IMR-90 (cell line): ENCODE measurements at regions not wholly inside any gene's neighbourhood (a gene's known extent, or its start where the extent isn't known, plus 50 kb on each side); places are given as distances from the start of the nearest gene placed in this dataset.

Source experiments
- ATAC-seq: fragments of 200-7000 bp; cut with Tn5 transposase; 2 replicates; pipeline ENCODE4 v1.9.1; 2020; ENCODE audit warnings: low read depth, mild to moderate bottlenecking, moderate library complexity
- BruUV-seq: library from RNA; stranded (reverse); fragments of 400-500 nt; replicated peaks from 2 replicates; lab custom pipeline; 2021; lab: Mats Ljungman, UMichigan
- CTCF ChIA-PET: fragments of 300-600 bp; formaldehyde crosslinking; extraction: SDS; loops from one replicate; lab custom pipeline; 2021; ENCODE audit warnings: antibody characterized with exemption; lab: Yijun Ruan, JAX
- POLR2A ChIA-PET: fragments of 300-600 bp; sonication (Branson Sonifier 250); formaldehyde crosslinking; loops from one replicate; lab custom pipeline; 2022; ENCODE audit warnings: antibody characterized with exemption; ENCODE audit not compliant: unreplicated experiment; lab: Charles Lee
- DNase-seq: peaks from one replicate; pipeline ENCODE4 v3.0.0; 2013
- H2AFZ ChIP-seq: replicated peaks from 2 replicates; pipeline ENCODE3; 2013; ENCODE audit warnings: low read length, mild to moderate bottlenecking; ENCODE audit not compliant: poor library complexity
- H2AK5ac ChIP-seq: 2 replicates; pipeline ENCODE4 v1.6.1; 2013; ENCODE audit warnings: low read depth, low read length, inconsistent platforms
- H2AK9ac ChIP-seq: replicated peaks from 2 replicates; pipeline ENCODE3; 2013; ENCODE audit warnings: mild to moderate bottlenecking, low read depth, low read length, moderate library complexity; ENCODE audit not compliant: poor library complexity
- H2BK120ac ChIP-seq: 2 replicates; pipeline ENCODE4 v1.6.1; 2013; ENCODE audit warnings: low read depth, low read length, inconsistent platforms
- H2BK15ac ChIP-seq: 3 replicates; pipeline ENCODE4 v1.6.1; 2013; ENCODE audit warnings: low read depth, low read length, inconsistent platforms
- H2BK20ac ChIP-seq: 2 replicates; pipeline ENCODE4 v1.6.1; 2013; ENCODE audit warnings: low read depth, mild to moderate bottlenecking, inconsistent platforms, low read length, moderate library complexity
- H2BK5ac ChIP-seq: 2 replicates; pipeline ENCODE4 v1.6.1; 2013; ENCODE audit warnings: mild to moderate bottlenecking, low read depth, low read length, inconsistent platforms; ENCODE audit not compliant: poor library complexity, severe bottlenecking
- H3K14ac ChIP-seq: replicated peaks from 2 replicates; pipeline ENCODE4 v1.6.1; 2013; ENCODE audit warnings: low read depth, low read length, inconsistent platforms
- H3K18ac ChIP-seq: 2 replicates; pipeline ENCODE4 v1.6.1; 2013; ENCODE audit warnings: low read depth, low read length, control low read depth
- H3K23ac ChIP-seq: 2 replicates; pipeline ENCODE4 v1.6.1; 2013; ENCODE audit warnings: low read depth, low read length, inconsistent platforms
- H3K27ac ChIP-seq: 2 replicates; pipeline ENCODE4 v1.5.1; 2013; ENCODE audit warnings: mild to moderate bottlenecking, control low read depth, low read length; ENCODE audit not compliant: insufficient read depth
- H3K27me3 ChIP-seq: 2 replicates; pipeline ENCODE4 v1.6.1; 2013; ENCODE audit warnings: low read length; ENCODE audit not compliant: control insufficient read depth, insufficient read depth
- H3K36me3 ChIP-seq: 2 replicates; pipeline ENCODE4 v1.6.1; 2013; ENCODE audit warnings: low read length, mixed read lengths; ENCODE audit not compliant: control insufficient read depth, insufficient read depth
- H3K4ac ChIP-seq: 2 replicates; pipeline ENCODE4 v1.6.1; 2013; ENCODE audit warnings: low read depth, low read length, inconsistent platforms
- H3K4me1 ChIP-seq: 2 replicates; pipeline ENCODE4 v1.6.1; 2013; ENCODE audit warnings: low read length, mixed read lengths; ENCODE audit not compliant: control insufficient read depth, insufficient read depth
- H3K4me2 ChIP-seq: 2 replicates; pipeline ENCODE4 v1.6.1; 2013; ENCODE audit warnings: low read depth, mild to moderate bottlenecking, control low read depth, low read length, moderate library complexity
- H3K4me3 ChIP-seq: 2 replicates; pipeline ENCODE4 v1.5.1; 2013; ENCODE audit warnings: low read depth, mild to moderate bottlenecking, control low read depth, low read length, moderate library complexity; ENCODE audit not compliant: insufficient read depth
- H3K56ac ChIP-seq: 2 replicates; pipeline ENCODE4 v1.6.1; 2013; ENCODE audit warnings: low read length, inconsistent platforms; ENCODE audit not compliant: insufficient read depth; ENCODE audit errors: extremely low read depth
- H3K79me1 ChIP-seq, 2 experiments: 2 replicates each; pipeline ENCODE4 v1.6.1; 2013; ENCODE audit warnings: low read length in 2 of 2, inconsistent platforms in 1 of 2, low read depth in 1 of 2
- H3K9ac ChIP-seq: 2 replicates; pipeline ENCODE4 v1.6.1; 2013; ENCODE audit warnings: low read depth, low read length, control low read depth
- H3K9me1 ChIP-seq: 2 replicates; pipeline ENCODE4 v1.6.1; 2013; ENCODE audit warnings: low read length, inconsistent platforms; ENCODE audit not compliant: insufficient read depth
- H3K9me3 ChIP-seq: 2 replicates; pipeline ENCODE4 v1.6.1; 2013; ENCODE audit warnings: low read length; ENCODE audit not compliant: control insufficient read depth, insufficient read depth
- H4K20me1 ChIP-seq: 2 replicates; pipeline ENCODE4 v1.6.1; 2013; ENCODE audit warnings: low read length, inconsistent platforms; ENCODE audit not compliant: insufficient read depth
- H4K5ac ChIP-seq: 2 replicates; pipeline ENCODE4 v1.6.1; 2013; ENCODE audit warnings: mild to moderate bottlenecking, low read depth, low read length, control low read depth
- H4K8ac ChIP-seq, 2 experiments: 2 replicates each; pipeline ENCODE4 v1.6.1; 2013; ENCODE audit warnings: low read depth in 2 of 2, low read length in 2 of 2, control low read depth in 1 of 2, inconsistent platforms in 1 of 2
- H4K91ac ChIP-seq: 2 replicates; pipeline ENCODE4 v1.6.1; 2013; ENCODE audit warnings: low read depth, low read length, inconsistent platforms; ENCODE audit not compliant: insufficient read depth
- BHLHE40 ChIP-seq: fragments of 150-350 bp; IDR thresholded peaks from 2 replicates; pipeline ENCODE4 v1.6.1; 2016; ENCODE audit warnings: mild to moderate bottlenecking, low read depth, low read length
- CEBPB ChIP-seq: IDR thresholded peaks from 2 replicates; pipeline ENCODE4 v1.6.1; 2012; ENCODE audit warnings: low read depth, low read length, improper control_type of control experiment
- CHD1 ChIP-seq: IDR thresholded peaks from 2 replicates; pipeline ENCODE4 v1.6.1; 2012; ENCODE audit warnings: low read depth, low read length, improper control_type of control experiment
- CTCF ChIP-seq: conservative IDR thresholded peaks from 2 replicates; pipeline ENCODE4 v1.5.1; 2012; ENCODE audit warnings: mild to moderate bottlenecking, low read depth, low read length, improper control_type of control experiment
- ELK1 ChIP-seq: fragments of 150-350 bp; IDR thresholded peaks from 2 replicates; pipeline ENCODE4 v1.6.1; 2016; ENCODE audit warnings: low read depth, mild to moderate bottlenecking, low read length, moderate library complexity, borderline replicate concordance
- FOS ChIP-seq: fragments of 150-350 bp; IDR thresholded peaks from 2 replicates; pipeline ENCODE4 v1.6.1; 2016; ENCODE audit warnings: low read depth, low read length
- MAFK ChIP-seq: IDR thresholded peaks from 2 replicates; pipeline ENCODE4 v1.6.1; 2012; ENCODE audit warnings: low read depth, low read length, improper control_type of control experiment
- MAZ ChIP-seq: IDR thresholded peaks from 2 replicates; pipeline ENCODE4 v1.6.1; 2012; ENCODE audit warnings: low read depth, mild to moderate bottlenecking, low read length, improper control_type of control experiment, moderate library complexity, borderline replicate concordance
- MXI1 ChIP-seq: IDR thresholded peaks from 2 replicates; pipeline ENCODE4 v1.6.1; 2012; ENCODE audit warnings: low read depth, mild to moderate bottlenecking, low read length, moderate library complexity, borderline replicate concordance
- NFE2L2 ChIP-seq: fragments of 150-350 bp; IDR thresholded peaks from 2 replicates; pipeline ENCODE4 v1.6.1; 2016; ENCODE audit warnings: low read depth, mild to moderate bottlenecking, low read length
- POLR2A ChIP-seq: IDR thresholded peaks from 2 replicates; pipeline ENCODE4 v1.6.1; 2012; ENCODE audit warnings: mild to moderate bottlenecking, low read depth, low read length
- RAD21 ChIP-seq: IDR thresholded peaks from 2 replicates; pipeline ENCODE4 v1.6.1; 2012; ENCODE audit warnings: low read length, improper control_type of control experiment
- RCOR1 ChIP-seq: IDR thresholded peaks from 2 replicates; pipeline ENCODE4 v1.6.1; 2012; ENCODE audit warnings: mild to moderate bottlenecking, low read length, improper control_type of control experiment; ENCODE audit not compliant: insufficient replicate concordance
- USF2 ChIP-seq: fragments of 150-350 bp; IDR thresholded peaks from 2 replicates; pipeline ENCODE4 v1.6.1; 2017; ENCODE audit warnings: mild to moderate bottlenecking, antibody characterized with exemption, low read length, low read depth
- WGBS, 2 experiments: methylation state at CpG; one replicate each; pipeline versions ENCODE4 v1.1.5 to v1.1.7; 2013; ENCODE audit warnings: missing lambda C conversion rate in 2 of 2; ENCODE audit not compliant: insufficient read length in 1 of 2; ENCODE audit errors: extremely low coverage in 2 of 2; 5-methylcytosine and 5-hydroxymethylcytosine counted together
- dilution Hi-C: fragments of 300-500 bp; cut with HindIII; formaldehyde crosslinking; loops from one replicate; pipeline ENCODE4 v1.14.3; 2018; ENCODE audit warnings: low sequenced_read_pairs; ENCODE audit not compliant: unreplicated experiment
- in situ Hi-C: fragments of 300-500 bp; cut with MboI; formaldehyde crosslinking; loops from 3 replicates; pipeline ENCODE4 v1.14.3; 2019; ENCODE audit warnings: low sequenced_read_pairs, inconsistent platforms, mixed read lengths
- intact Hi-C: fragments of 100-400 bp; cut with micrococcal nuclease; formaldehyde crosslinking; loops from 2 replicates; pipeline ENCODE4 v1.10.0; 2022

- H4K20me1 ChIP-seq, result no peaks in the 10 kb centered on the region
- H2BK20ac ChIP-seq, result no peak overlapping the region
- ChIA-PET POLR2A (no interaction called here), CTCF (no interaction called here)
- ATAC-seq, result no peak
- H2BK15ac ChIP-seq, result no peak overlapping the region
- dilution Hi-C loops (no loop called here), in situ Hi-C loops (no loop called here), intact Hi-C loops (no loop called here)
- H3K27ac ChIP-seq, result no peak overlapping the region
- H3K56ac ChIP-seq, result no peak overlapping the region
- no TSS peak for BruUV-seq
- no peaks in the 10 kb centered on the region for H3K9me1 ChIP-seq
- no peaks in the 10 kb centered on the region for H3K36me3 ChIP-seq
- no peak overlapping the region for H2AFZ ChIP-seq
- no peak overlapping the region for H3K9ac ChIP-seq
- H3K18ac ChIP-seq, result no peak overlapping the region
- H4K5ac ChIP-seq, result no peak overlapping the region
- no peak overlapping the region for H4K91ac ChIP-seq
- H2BK120ac ChIP-seq, result no peak overlapping the region
- H3K14ac ChIP-seq, result no peak overlapping the region
- H3K4me2 ChIP-seq, result no peak overlapping the region
- H3K9me3 ChIP-seq, result no peaks in the 10 kb centered on the region
- no CpG with 5 or more reads among the region's 4 CpGs for WGBS, 2 experiments
- H3K79me1 ChIP-seq, result no peaks in the 10 kb centered on the region
- no peak overlapping the region for H3K4ac ChIP-seq
- H3K4me1 ChIP-seq, result no peaks in the 10 kb centered on the region; the same call in 1 of the 2 replicates
- H3K4me3 ChIP-seq, result no peak overlapping the region
- no peak overlapping the region for H2AK5ac ChIP-seq
- H4K8ac ChIP-seq, result no peak overlapping the region
- no peak overlapping the region for H2AK9ac ChIP-seq
- no peak for DNase-seq
- no peaks in the 10 kb centered on the region for H3K27me3 ChIP-seq
- no peak overlapping the region for H3K23ac ChIP-seq
- no peak overlapping the region for H2BK5ac ChIP-seq
- TF ChIP-seq CHD1 (no peak), MAZ (no peak), MAFK (no peak), RCOR1 (no peak), FOS (no peak), MXI1 (no peak), POLR2A (no peak), BHLHE40 (no peak), NFE2L2 (no peak), CTCF (no peak), USF2 (no peak), ELK1 (no peak), CEBPB (no peak), RAD21 (no peak)
Measured at GRCh38 chr4:26269038-26269437, 51.8 kb upstream of the RBPJ start.
